IPS-18a (cell line): ENCODE measurements at regions not wholly inside any gene's neighbourhood (a gene's known extent, or its start where the extent isn't known, plus 50 kb on each side); places are given as distances from the start of the nearest gene placed in this dataset.
"Not testable (repeated sequence)": the region's sequence is repeated elsewhere in the genome, so short reads cannot be mapped to it uniquely, and the experiment has no call there.

Experiments used
- H3K27ac ChIP-seq: one replicate; pipeline ENCODE4 v1.5.1; 2013; ENCODE audit warnings: low read length
- H3K27me3 ChIP-seq: one replicate; pipeline ENCODE4 v1.6.1; 2013; ENCODE audit warnings: mild to moderate bottlenecking, low read length; ENCODE audit not compliant: control insufficient read depth, insufficient read depth
- H3K36me3 ChIP-seq: one replicate; pipeline ENCODE4 v1.6.1; 2013; ENCODE audit warnings: low read depth, low read length; ENCODE audit not compliant: control insufficient read depth
- H3K4me1 ChIP-seq: one replicate; pipeline ENCODE4 v1.6.1; 2013; ENCODE audit warnings: low read depth, low read length; ENCODE audit not compliant: control insufficient read depth
- H3K4me3 ChIP-seq: one replicate; pipeline ENCODE4 v1.5.1; 2013; ENCODE audit warnings: low read length
- H3K9ac ChIP-seq: one replicate; pipeline ENCODE4 v1.6.1; 2013; ENCODE audit warnings: mild to moderate bottlenecking, low read length, moderate library complexity
- H3K9me3 ChIP-seq: one replicate; pipeline ENCODE4 v1.6.1; 2013; ENCODE audit warnings: low read depth, low read length; ENCODE audit not compliant: control insufficient read depth

GRCh38 chr4:127379499-127379898 is 253.3 kb upstream of the INTU start:
- Histone ChIP-seq H3K4me3 (no peak overlapping the region), H3K36me3 (no peaks in the 10 kb centered on the region), H3K27ac (no peak overlapping the region), H3K27me3 (no peaks in the 10 kb centered on the region), H3K9me3 (no peaks in the 10 kb centered on the region), H3K9ac (no peak overlapping the region), H3K4me1 (no peaks in the 10 kb centered on the region)

GRCh38 chr4:127379948-127380347 is 252.8 kb upstream of the INTU start:
- H3K4me1 ChIP-seq, H3K9me3 ChIP-seq, H3K9ac ChIP-seq, H3K27ac ChIP-seq, H3K4me3 ChIP-seq, H3K36me3 ChIP-seq, H3K27me3 ChIP-seq: not testable (repeated sequence)

GRCh38 chr4:127383666-127384065 is 249.1 kb upstream of the INTU start:
- H3K36me3 ChIP-seq = no peaks in the 10 kb centered on the region
- no peak overlapping the region for H3K27ac ChIP-seq
- no peak overlapping the region for H3K4me3 ChIP-seq
- H3K9me3 ChIP-seq = no peaks in the 10 kb centered on the region
- no peaks in the 10 kb centered on the region for H3K4me1 ChIP-seq
- H3K9ac ChIP-seq = no peak overlapping the region
- no peaks in the 10 kb centered on the region for H3K27me3 ChIP-seq

GRCh38 chr4:127394516-127394915 is 238.2 kb upstream of the INTU start:
- no peak overlapping the region for H3K27ac ChIP-seq
- H3K4me3 ChIP-seq = no peak overlapping the region
- no peaks in the 10 kb centered on the region for H3K4me1 ChIP-seq
- H3K9ac ChIP-seq = no peak overlapping the region
- no peaks in the 10 kb centered on the region for H3K9me3 ChIP-seq
- H3K36me3 ChIP-seq = no peaks in the 10 kb centered on the region
- H3K27me3 ChIP-seq = no peaks in the 10 kb centered on the region

GRCh38 chr4:127400276-127400675 is 232.5 kb upstream of the INTU start:
- H3K9ac ChIP-seq = no peak overlapping the region
- no peaks in the 10 kb centered on the region for H3K9me3 ChIP-seq
- H3K4me1 ChIP-seq = peaks cover 6% of the 10 kb centered on the region
- H3K4me3 ChIP-seq = no peak overlapping the region
- no peaks in the 10 kb centered on the region for H3K36me3 ChIP-seq
- no peaks in the 10 kb centered on the region for H3K27me3 ChIP-seq
- no peak overlapping the region for H3K27ac ChIP-seq

- H3K4me3 ChIP-seq = no peak overlapping the region
- no peaks in the 10 kb centered on the region for H3K27me3 ChIP-seq
- no peak overlapping the region for H3K27ac ChIP-seq
- H3K9ac ChIP-seq = no peak overlapping the region
- peaks cover 6% of the 10 kb centered on the region for H3K4me1 ChIP-seq
- H3K36me3 ChIP-seq = no peaks in the 10 kb centered on the region
- H3K9me3 ChIP-seq = no peaks in the 10 kb centered on the region
Observed at GRCh38 chr4:127400731-127401346, 231.9 kb upstream of the INTU start.

- no peak overlapping the region for H3K9ac ChIP-seq
- H3K4me3 ChIP-seq = no peak overlapping the region
- H3K9me3 ChIP-seq = peaks cover 14% of the 10 kb centered on the region
- H3K27ac ChIP-seq = no peak overlapping the region
- no peaks in the 10 kb centered on the region for H3K27me3 ChIP-seq
- peaks cover 6% of the 10 kb centered on the region for H3K4me1 ChIP-seq
- no peaks in the 10 kb centered on the region for H3K36me3 ChIP-seq
Observed at GRCh38 chr4:127403471-127404084, 229.2 kb upstream of the INTU start.

GRCh38 chr4:127406187-127406586 is 226.6 kb upstream of the INTU start:
- H3K4me1 ChIP-seq = peaks cover 6% of the 10 kb centered on the region
- no peak overlapping the region for H3K4me3 ChIP-seq
- H3K36me3 ChIP-seq = no peaks in the 10 kb centered on the region
- no peaks in the 10 kb centered on the region for H3K27me3 ChIP-seq
- peaks cover 14% of the 10 kb centered on the region for H3K9me3 ChIP-seq
- H3K27ac ChIP-seq = no peak overlapping the region
- H3K9ac ChIP-seq = no peak overlapping the region

- not testable (repeated sequence) for H3K4me1 ChIP-seq, H3K27me3 ChIP-seq, H3K9ac ChIP-seq, H3K27ac ChIP-seq, H3K36me3 ChIP-seq, H3K4me3 ChIP-seq
- H3K9me3 ChIP-seq = peaks cover 14% of the 10 kb centered on the region
Observed at GRCh38 chr4:127407572-127407971, 225.2 kb upstream of the INTU start.

- H3K9ac ChIP-seq = no peak overlapping the region
- no peak overlapping the region for H3K27ac ChIP-seq
- peaks cover 14% of the 10 kb centered on the region for H3K9me3 ChIP-seq
- no peaks in the 10 kb centered on the region for H3K36me3 ChIP-seq
- no peaks in the 10 kb centered on the region for H3K27me3 ChIP-seq
- H3K4me1 ChIP-seq = no peaks in the 10 kb centered on the region
- H3K4me3 ChIP-seq = no peak overlapping the region
Observed at GRCh38 chr4:127410201-127410600, 222.6 kb upstream of the INTU start.

GRCh38 chr4:127410644-127411043 is 222.1 kb upstream of the INTU start:
- H3K9ac ChIP-seq = no peak overlapping the region
- no peaks in the 10 kb centered on the region for H3K27me3 ChIP-seq
- H3K36me3 ChIP-seq = no peaks in the 10 kb centered on the region
- H3K4me1 ChIP-seq = no peaks in the 10 kb centered on the region
- peaks cover 14% of the 10 kb centered on the region for H3K9me3 ChIP-seq
- no peak overlapping the region for H3K27ac ChIP-seq
- no peak overlapping the region for H3K4me3 ChIP-seq

- no peaks in the 10 kb centered on the region for H3K27me3 ChIP-seq
- no peak overlapping the region for H3K4me3 ChIP-seq
- no peaks in the 10 kb centered on the region for H3K9me3 ChIP-seq
Observed at GRCh38 chr4:127414951-127415606, 217.7 kb upstream of the INTU start.

More at GRCh38 chr4:127414951-127415606, 217.7 kb upstream of the INTU start:
- Histone ChIP-seq H3K36me3 (no peaks in the 10 kb centered on the region), H3K9ac (no peak overlapping the region), H3K4me1 (no peaks in the 10 kb centered on the region), H3K27ac (no peak overlapping the region)
